OCI-LY1 (cell line): ENCODE measurements at regions not wholly inside any gene's neighbourhood (a gene's known extent, or its start where the extent isn't known, plus 50 kb on each side); places are given as distances from the start of the nearest gene placed in this dataset.

Source experiments
- CTCF ChIP-seq: fragments of 200-600 bp; sonication (generic), shearing (Covaris generic); IDR thresholded peaks from 2 replicates; pipeline ENCODE4 v1.5.1; 2017; ENCODE audit warnings: mild to moderate bottlenecking, antibody characterized with exemption, low read length, moderate library complexity, mixed read lengths
- EZH2 ChIP-seq: fragments of 200-600 bp; sonication (generic), shearing (Covaris generic); IDR thresholded peaks from 2 replicates; pipeline ENCODE4 v1.8.0; 2017; ENCODE audit warnings: borderline replicate concordance, mixed run types, mild to moderate bottlenecking, antibody characterized with exemption, low read length, moderate library complexity, mixed read lengths

GRCh38 chr10:2529945-2530344 lies 537.4 kb upstream of the PFKP start:
- TF ChIP-seq CTCF = no peak
- TF ChIP-seq EZH2 = no peak
